ENCODE measurements at regions not wholly inside any gene's neighbourhood (a gene's known extent, or its start where the extent isn't known, plus 50 kb on each side); places are given as distances from the start of the nearest gene placed in this dataset.

- H3K27ac ChIP-seq = no peak overlapping the region
- WGBS, 4 donors = 69 to 78% (median 73%) methylated on average over 3 of the region's 3 CpGs
- H3K9me3 ChIP-seq = no peaks in the 10 kb centered on the region
- ATAC-seq (no peak), DNase-seq (no peak)
- H3K4me3 ChIP-seq = no peak overlapping the region
- H3K27me3 ChIP-seq = no peaks in the 10 kb centered on the region
- no peak for TF ChIP-seq CTCF (IDR thresholded peaks at IDR 0.05)
- no peak for TF ChIP-seq POLR2A (IDR thresholded peaks at IDR 0.05)
- no peaks in the 10 kb centered on the region for H3K4me1 ChIP-seq
- no peaks in the 10 kb centered on the region for H3K36me3 ChIP-seq
- intact Hi-C loops (cut with DNase I) = loop anchor here in 1 of 10 donors (5.0 kb wide), 1 partner anchor 116 kb away; no protein-coding TSS in a partner anchor
These were observed 402.4 kb downstream of the ARHGEF28 start for GRCh38 chr5:74028406-74028805.

GRCh38 chr5:74027732-74028338, 401.8 kb downstream of the ARHGEF28 start:
- Histone ChIP-seq H3K9me3 (no peaks in the 10 kb centered on the region), H3K27me3 (no peaks in the 10 kb centered on the region), H3K4me3 (no peak overlapping the region), H3K27ac (no peak overlapping the region), H3K4me1 (no peaks in the 10 kb centered on the region), H3K36me3 (no peaks in the 10 kb centered on the region)
- WGBS, 4 donors = 70 to 82% (median 75%) methylated on average over 2 of the region's 2 CpGs
- intact Hi-C loops (cut with DNase I) = loop anchor here in 1 of 10 donors (5.0 kb wide), 1 partner anchor 116 kb away; no protein-coding TSS in a partner anchor
- no peak for TF ChIP-seq POLR2A (IDR thresholded peaks at IDR 0.05)
- no peak for DNase-seq
- ATAC-seq = no peak

- intact Hi-C loops (cut with DNase I) = loop anchor here in 1 of 10 donors (5.0 kb wide), 1 partner anchor 114 kb away; no protein-coding TSS in a partner anchor
- H3K27me3 ChIP-seq = no peaks in the 10 kb centered on the region
- H3K36me3 ChIP-seq = no peaks in the 10 kb centered on the region
- H3K4me1 ChIP-seq = peaks cover 0 to under 1% (median 0%) of the 10 kb centered on the region in 12 donors
- WGBS, 4 donors = 74 to 79% (median 76%) methylated on average over 2 of the region's 2 CpGs
- no peak for DNase-seq
- TF ChIP-seq CTCF (IDR thresholded peaks at IDR 0.05) = no peak
- no peak for TF ChIP-seq POLR2A (IDR thresholded peaks at IDR 0.05)
- H3K27ac ChIP-seq = no peak overlapping the region
- no peak for ATAC-seq
- H3K4me3 ChIP-seq = no peak overlapping the region
- H3K9me3 ChIP-seq = no peaks in the 10 kb centered on the region
These were observed 400.3 kb downstream of the ARHGEF28 start for GRCh38 chr5:74026310-74026709.

GRCh38 chr5:74021126-74021525, 395.1 kb downstream of the ARHGEF28 start:
- no peaks in the 10 kb centered on the region for H3K36me3 ChIP-seq
- H3K9me3 ChIP-seq = no peaks in the 10 kb centered on the region
- peaks cover 0 to 5% (median 0%) of the 10 kb centered on the region in 12 donors for H3K4me1 ChIP-seq
- no peak for DNase-seq
- H3K27me3 ChIP-seq = no peaks in the 10 kb centered on the region
- intact Hi-C loops (cut with DNase I) = no loop called here
- peak overlapping the region in 4 of 12 donors; percentile 13 to 34 (median 30) for H3K4me3 ChIP-seq
- ATAC-seq = peak in 1 of 4 donors; percentile 10
- no peak for TF ChIP-seq POLR2A (IDR thresholded peaks at IDR 0.05)
- TF ChIP-seq CTCF (IDR thresholded peaks at IDR 0.05) = no peak
- H3K27ac ChIP-seq = peak overlapping the region in 4 of 12 donors; percentile 26 to 59 (median 47)
